M059J (cell line): ENCODE measurements at regions not wholly inside any gene's neighbourhood (a gene's known extent, or its start where the extent isn't known, plus 50 kb on each side); places are given as distances from the start of the nearest gene placed in this dataset.
A peak's percentile ranks its signal among the peaks of the same experiment; 100 is the strongest.
"Not testable (repeated sequence)": the region's sequence is repeated elsewhere in the genome, so short reads cannot be mapped to it uniquely, and the experiment has no call there.

Experiments
- DNase-seq: peaks from one replicate; pipeline ENCODE4 v3.0.0-alpha.2; 2012; ENCODE audit warnings: low read depth

DNA sequence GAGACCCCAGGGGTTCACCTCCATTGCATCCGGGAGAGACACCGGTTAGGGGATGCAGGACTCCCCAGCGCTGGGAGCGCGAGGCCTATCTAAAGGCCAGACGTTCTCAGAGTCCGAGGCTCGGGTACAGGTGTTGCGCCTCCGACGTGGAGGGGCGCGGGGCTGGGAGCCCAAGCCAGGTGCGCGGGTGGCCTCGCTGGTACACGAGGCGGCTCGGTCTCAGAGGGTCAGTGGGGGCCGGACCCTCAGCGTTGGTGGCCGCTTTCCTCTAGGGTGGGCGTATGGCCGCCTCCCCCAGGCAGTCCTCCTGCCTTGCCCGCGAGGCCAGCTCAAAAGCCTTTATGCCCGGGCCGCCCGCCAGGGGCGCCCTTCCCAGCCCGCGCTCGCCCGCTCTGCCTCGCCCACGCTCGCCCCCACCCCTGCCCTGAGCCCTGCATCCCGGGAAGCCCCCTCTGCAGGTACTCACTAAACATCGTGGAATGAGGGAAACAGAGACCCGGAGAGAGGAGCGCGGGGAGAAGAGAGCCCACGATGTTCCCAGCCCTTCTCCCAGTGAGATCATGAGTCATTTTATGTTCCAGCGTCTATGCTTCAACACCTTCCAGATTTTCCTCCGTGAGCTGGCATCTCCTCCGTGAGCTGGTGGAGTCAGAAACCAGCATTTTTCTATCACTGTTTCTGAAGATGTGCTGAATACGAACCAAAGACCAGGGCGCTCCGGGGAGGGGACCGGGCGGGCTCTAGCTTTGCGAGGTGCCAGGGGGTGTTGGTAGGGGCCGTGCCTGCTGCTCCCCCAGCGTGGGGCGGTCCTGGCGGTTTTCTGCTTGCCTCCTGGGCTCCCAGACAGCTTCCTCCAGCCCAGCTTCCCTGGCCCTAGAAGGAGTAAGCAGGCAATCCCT lies 73.8 kb downstream of the DIO3 start:
- DNase-seq = no peak

DNA sequence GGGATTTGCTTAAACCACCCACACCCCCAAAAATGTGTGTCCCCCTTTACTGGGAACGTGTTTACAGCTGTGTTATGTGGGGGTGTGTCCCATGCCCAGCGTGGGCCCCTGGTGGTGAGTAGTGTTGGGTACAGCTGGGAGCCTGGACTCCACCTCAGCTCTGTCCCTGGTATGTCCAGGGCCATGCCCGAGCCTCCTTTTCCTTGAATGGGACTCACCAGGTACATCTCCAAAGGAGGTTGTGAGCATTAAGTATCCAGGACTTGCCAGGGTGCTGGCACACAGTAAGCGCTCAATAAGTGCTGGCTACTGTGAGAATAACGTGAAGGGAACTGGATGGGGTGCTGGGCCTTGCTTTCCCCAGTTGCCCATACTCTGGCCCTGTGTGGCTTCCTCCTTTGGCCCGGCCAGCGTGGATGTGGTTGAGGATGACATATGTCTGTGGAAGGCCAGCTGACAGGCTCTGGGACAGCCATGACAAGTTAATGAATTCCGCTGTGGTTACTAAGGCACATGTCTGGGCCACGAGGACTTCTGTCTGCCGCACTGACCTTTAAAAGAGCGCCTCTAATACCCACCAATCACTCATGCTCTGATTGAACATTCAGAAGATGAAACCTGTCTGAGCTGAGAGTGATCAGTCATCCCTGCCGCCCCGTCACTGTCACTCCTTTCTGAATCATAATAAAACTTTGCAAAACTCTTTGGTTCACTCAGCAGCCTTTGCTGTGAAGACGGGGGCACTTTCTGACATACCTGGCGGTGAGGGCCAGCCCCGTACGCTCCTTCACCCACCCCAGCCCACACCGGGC lies 74.7 kb downstream of the DIO3 start:
- peak; percentile 20 for DNase-seq

DNA sequence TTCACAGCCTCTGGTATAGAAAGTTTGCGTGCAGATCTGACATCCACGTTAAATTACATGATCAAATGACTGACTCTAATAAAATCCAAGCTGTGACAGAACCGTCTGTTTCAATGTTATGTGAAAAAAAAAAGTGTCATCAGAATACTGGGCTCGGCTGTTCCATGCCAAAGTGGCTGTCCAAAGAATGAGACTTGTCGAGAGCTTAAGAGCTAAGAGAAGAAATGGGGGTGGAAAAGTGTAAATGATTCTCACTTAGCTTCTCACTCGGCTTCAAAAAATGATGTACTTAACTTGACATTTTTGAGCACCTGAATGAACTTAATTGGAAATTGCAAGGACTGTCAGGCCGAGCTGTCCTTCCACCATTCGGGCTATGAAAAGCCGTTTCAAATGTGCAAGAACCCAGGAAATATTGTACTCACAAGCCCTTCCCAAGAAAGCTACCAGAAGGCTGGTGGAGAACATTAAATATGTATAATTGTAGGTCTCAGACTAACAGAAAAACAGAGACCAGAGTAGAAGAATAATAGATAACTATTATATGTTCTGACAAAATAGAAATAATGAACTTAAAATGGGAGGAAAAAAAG lies 78.0 kb downstream of the DIO3 start:
- DNase-seq = no peak

DNA sequence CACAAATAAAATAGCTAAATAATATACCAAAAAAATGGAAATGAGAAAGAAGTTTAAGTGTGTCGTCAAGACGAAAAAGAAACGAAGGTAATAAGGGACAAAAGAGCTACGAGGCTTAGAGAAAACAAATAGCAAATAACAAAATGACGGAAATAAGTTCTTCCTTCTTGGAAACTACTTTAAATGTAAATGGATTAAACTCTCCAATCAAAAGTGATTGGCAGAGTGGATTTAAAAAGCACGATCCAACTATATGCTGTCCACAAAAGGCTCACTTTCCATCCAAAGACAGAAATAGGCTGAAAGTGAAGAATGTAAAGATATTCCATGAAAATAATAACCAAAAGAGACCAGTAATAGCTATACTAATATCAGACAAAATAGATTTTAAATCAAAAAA lies 82.4 kb downstream of the DIO3 start:
- DNase-seq = no peak

DNA sequence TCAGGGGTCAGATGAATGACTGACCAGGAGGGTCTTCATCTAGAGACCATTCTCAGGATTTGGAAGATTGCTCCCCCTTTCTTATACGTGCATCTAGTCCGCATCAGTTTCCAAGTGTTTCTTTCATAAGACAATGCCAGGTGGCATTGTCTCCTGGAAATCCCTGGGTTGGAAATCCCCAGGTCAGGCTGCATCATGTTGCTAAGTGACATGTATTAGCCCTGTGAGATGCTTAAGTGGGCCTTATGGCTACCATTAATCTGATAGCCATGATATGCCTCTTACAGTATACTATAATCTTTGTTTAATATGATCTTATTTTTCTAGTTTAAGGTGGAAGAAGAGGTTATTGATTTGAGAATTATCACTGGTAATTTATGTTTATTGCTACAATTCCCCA lies 92.8 kb downstream of the DIO3 start:
- no peak for DNase-seq

DNA sequence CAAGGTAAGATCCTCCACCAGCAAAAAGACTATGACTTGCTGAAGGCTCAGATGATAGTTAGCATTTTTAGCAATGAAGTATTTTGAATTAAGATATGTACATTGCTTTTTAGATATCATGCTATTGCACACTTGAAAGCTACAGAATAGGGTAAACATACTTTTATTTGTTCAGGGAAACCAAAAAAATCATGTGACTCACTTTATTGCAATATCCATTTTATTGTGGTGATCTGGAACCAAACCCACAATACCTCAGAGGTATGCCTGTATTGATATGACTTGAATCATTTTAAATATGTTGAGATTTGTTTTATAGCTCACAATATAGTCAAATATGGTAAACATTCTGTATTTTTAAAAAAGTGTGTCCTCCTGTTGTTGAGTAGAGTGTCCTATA lies 96.1 kb downstream of the DIO3 start:
- DNase-seq = no peak

DNA sequence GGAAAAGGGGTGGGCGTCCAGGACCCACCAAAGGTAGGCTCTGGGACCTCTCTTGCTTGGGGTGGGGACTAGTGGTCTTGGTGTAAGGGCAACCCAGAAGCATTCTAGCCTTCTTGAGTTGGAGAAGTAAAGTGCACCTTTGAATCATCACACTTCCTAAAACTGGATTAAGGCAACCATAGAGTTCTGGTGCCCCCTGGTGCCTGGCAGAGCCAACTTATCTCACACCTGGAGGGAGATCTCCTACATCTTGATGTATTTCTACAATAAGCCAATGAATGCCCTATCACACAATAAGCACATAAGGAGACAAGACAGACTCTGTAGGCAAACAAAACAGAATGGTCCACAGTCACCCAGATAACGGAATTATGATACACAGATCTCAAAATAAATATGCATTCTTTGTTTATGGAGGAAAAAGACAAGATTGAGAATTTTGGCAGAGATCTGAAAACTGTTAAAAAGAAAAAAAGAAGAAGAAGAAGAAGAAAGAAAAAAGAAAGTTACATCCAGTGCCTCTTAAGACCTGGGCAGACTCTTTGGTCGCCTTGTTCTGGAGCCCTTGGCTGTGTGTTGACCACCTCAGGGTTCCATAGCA lies 95.9 kb upstream of the PPP2R5C start:
- peak; percentile 46 for DNase-seq

DNA sequence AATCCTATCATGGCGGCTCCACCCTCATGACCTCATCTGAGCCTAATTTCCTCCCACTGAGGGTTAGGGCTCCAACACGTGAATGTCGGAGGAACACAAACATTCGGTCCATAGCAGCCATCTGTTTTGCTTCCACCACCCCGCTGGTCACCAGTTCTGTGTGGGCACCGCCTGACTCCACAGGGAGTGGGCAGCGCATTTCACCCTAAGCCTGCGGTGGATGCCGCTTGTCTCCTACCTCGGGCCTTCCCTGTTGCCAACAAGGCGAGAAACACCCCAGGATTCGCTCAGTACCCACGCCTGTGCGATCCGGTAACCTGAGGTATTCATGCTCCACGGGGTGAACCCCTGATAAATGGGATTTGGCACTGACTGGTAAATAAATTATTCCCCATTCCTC lies 95.2 kb upstream of the PPP2R5C start:
- DNase-seq = no peak

DNA sequence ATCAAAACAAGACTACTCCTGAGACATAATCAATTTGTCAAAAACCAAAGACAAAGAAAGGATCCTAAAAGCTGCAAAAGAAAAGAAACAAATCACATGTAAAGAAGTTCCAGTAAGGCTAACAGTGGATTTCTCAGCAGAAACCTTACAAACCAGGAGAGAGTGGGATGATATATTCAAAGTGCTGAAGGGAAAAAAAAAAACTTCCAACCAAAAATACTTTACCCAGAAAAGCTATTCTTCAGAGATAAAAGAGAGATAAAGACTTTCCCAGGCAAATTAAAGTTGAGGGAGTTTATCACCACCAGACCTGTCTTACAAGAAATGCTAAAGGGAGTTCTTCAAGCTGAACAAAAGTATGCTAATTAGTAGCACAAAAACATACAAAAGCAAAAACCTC lies 91.9 kb upstream of the PPP2R5C start:
- DNase-seq = no peak

DNA sequence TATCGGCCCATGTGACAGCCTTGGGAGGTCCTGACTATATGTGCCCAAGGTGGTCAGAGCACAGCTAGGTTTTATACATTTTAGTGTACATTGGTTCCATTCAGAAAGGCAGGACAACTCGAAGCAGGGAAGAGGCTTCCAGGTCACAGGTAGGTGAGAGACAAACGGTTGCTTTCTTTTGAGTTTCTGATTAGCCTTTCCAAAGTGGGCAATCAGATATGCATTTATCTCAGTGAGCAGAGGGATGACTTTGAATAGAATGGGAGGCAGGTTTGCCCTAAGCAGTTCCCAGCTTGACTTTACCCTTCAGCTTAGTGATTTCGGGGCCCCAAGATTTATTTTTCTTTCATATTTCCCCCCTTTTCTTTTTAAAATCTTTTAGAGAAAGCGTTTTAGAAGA lies 87.6 kb upstream of the PPP2R5C start:
- DNase-seq = no peak

DNA sequence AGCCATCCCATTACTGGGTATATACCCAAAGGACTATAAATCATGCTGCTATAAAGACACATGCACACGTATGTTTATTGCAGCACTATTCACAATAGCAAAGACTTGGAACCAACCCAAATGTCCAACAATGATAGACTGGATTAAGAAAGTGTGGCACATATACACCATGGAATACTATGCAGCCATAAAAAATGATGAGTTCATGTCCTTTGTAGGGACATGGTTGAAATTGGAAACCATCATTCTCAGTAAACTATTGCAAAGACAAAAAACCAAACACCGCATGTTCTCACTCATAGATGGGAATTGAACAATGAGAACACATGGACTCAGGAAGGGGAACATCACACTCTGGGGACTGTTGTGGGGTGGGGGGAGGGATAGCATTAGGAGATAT lies 85.7 kb upstream of the PPP2R5C start:
- DNase-seq = not testable (repeated sequence)

DNA sequence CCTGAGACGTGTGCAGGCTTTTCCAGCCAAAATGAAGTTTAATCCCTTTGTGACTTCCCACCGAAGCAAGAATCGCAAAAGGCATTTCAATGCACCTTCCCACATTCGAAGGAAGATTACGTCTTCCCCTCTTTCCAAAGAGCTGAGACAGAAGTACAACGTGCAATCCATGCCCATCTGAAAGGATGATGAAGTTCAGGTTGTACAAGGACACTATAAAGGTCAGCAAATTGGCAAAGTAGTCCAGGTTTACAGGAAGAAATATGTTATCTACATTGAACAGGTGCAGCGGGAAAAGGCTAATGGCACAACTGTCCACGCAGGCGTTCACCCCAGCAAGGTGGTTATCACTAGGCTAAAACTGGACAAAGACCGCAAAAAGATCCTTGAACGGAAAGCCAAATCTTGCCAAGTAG lies 83.6 kb upstream of the PPP2R5C start:
- not testable (repeated sequence) for DNase-seq

DNA sequence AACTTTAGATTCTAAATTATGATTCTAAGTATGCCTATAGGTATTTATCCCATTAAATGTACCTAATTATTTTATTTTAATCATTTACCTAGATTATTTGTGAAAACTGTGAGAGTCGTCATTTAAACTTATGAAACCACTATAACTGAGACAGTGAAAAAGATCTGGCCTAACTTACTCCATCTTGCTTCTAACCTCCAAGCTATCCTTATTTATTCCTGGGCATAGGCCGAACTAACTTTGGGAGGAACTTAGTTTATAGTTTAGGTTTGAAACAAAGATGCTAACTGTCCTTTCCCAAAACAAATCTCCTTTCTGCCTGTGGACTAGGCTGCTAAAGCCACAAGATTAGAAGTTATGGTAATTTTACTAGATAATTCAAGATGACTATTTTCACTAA lies 79.7 kb upstream of the PPP2R5C start:
- DNase-seq = no peak

DNA sequence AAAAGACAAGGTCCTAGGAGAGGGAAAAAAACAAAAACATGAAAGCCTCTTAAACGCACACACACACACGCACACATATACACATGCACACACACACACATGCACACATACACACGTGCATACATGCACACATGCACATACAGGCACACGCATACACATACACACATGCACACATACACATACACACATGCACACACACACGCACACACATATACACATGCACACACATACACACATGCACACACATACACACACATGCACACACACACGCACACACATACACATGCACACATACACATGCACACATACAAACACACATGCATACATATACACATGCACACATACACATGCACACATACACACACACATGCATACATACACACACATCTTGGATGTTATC lies 78.1 kb upstream of the PPP2R5C start:
- DNase-seq = no peak

DNA sequence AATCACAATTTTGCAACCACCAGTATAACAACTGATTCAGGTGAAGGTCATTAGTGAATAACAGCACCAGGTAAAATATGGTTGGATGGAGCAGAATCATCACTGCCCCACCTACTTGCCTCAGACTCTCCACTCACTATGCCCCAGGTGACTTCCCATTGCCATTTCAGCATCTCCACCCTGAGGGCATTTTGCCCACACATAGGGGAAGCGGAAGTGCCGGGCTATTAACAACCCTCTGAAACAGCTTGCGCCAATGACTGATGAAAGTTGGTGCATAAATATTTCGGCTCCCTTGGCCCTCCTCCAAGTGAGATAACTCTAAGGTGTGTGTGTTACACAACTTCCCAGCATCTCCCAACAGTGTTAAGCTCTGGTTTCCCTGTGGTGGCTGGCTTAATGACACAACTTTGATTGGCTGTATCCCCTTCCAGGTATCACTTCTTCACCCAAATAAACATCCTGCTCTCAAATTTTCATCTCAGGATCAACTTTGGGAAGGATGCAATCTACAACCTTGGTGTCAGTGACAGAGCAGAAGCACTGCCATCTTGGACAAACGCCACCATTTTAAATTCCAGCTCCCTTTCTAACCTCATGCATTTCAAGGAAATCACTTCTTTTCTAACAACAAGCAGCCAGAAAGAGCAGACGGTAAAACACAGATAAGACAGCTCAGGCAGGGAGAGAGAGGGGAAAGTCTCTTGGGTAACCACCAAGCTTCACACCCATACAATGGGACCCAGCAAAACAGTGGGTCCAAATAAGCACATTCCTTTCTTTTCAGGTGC lies 73.6 kb upstream of the PPP2R5C start:
- no peak for DNase-seq

DNA sequence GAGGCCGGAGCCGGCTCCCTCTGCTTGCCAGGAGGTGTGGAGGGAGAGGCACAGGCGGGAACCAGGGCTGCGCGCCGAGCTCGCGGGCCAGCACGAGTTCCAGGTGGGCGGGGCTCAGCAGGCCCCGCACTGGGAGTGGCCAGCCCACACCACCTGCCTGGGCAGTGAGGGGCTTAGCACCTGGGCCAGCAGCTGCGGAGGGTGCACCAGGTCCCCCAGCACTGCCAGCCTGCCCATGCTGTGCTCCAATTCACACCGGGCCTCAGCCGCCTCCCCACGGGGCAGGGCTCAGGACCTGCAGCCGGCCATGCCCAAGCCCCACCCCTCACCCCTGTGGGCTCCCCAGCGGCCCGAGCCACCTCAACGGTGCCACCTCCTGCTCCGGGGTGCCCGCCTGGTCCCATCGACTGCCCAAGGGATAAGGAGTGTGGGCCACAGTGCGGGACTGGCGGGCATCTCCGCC lies 72.4 kb upstream of the PPP2R5C start:
- DNase-seq = no peak

DNA sequence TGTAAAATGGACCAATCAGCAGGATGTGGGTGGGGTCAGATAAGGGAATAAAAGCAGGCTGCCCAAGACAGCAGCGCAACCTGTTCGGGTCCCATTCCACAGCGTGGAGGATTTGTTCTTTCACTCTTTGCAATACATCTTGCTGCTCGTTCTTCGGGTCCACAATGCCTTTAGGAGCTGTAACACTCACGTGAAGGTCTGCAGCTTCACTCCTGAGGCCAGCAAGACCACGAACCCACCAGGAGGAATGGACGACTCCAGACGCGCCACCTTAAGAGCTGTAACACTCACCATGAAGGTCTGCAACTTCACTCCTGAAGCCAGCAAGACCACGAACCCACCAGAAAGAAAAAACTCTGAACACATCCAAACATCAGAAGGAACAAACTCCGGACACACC lies 71.5 kb upstream of the PPP2R5C start:
- DNase-seq = not testable (repeated sequence)

DNA sequence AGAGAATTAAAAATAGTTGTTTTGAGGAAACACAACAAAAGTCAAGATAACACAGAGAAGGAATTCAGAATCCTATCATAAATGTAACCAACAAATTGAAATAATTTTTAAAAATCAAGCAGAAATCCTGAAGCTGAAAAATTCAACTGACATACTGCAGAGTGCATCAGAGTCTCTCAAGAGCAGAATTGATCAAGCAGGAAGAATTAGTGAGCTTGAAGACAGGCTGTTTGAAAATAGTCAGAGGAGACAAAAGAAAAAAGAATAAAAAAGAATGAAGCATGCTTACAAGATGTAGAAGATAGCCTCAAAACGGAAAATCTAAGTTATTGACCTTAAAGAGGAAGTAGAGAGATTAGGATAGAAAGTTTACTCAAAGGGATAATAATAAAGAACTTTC lies 65.8 kb upstream of the PPP2R5C start:
- no peak for DNase-seq

DNA sequence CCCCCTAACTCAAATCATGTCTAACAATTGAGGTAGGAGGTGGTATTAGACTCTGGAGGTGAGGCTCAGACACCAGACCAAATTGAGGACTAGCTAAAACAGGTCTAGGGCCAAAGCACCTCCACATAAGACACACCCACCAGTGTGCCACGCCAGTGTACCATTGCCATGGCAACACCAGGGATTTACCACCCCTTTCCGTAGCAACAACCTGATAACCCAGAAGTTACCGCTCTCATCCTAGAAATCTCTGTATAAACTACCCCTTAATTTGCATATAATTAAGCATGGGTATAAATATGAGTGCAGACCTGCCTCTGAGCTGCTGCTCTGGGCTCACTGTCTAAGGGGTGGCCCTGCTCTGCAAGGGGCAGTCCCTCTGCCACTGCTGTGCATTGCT lies 57.4 kb upstream of the PPP2R5C start:
- DNase-seq = no peak

DNA sequence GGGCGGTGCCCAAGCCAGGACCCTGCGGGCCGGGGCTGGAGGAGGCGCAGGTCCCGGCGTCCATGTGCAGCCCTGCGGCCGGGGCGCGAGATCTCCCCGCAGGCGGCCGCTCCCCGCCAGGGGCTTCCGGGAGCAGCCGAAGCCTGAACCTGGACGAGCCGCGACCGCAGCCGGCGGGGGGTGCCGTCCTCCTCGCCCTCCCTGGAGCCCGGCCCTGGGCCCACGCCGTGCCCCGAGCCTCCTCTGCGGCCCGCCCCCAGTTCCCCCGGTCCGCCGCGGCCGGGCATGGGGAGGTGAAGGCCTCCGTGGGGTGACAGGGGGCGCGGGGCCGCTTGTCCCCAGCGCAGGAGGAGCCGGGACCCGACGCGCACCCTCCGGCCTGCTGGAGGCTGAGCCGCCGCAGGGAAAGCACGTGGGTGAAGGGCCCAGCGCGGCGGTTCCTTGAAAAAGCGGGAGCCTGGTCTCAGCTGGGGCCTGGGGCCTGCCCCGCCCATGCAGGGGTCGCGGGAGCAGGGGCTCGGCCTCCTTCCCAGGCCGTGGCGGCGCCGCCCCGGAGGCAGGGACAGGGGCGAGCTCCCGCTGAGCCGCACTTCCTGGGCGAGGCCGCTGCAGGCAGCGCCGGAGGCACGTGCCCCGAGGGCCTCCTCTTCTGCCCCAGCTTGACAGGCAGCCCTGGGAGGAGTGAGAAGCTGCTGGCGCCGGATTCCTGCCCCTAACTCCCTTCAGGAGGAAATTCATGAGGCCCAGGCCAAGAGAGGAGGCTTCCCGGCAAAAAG lies 55.6 kb upstream of the PPP2R5C start:
- no peak for DNase-seq
